CD4-positive, alpha-beta memory T cell (primary cell): ENCODE measurements at regions not wholly inside any gene's neighbourhood (a gene's known extent, or its start where the extent isn't known, plus 50 kb on each side); places are given as distances from the start of the nearest gene placed in this dataset.
"Not testable (repeated sequence)": the region's sequence is repeated elsewhere in the genome, so short reads cannot be mapped to it uniquely, and the experiment has no call there.

ENCODE experiments used
- CTCF ChIA-PET: fragments of 350-600 bp; sonication (Branson Sonifier 250); formaldehyde crosslinking; loops from one replicate; lab custom pipeline; 2021; ENCODE audit warnings: inconsistent platforms; ENCODE audit not compliant: partially characterized antibody; lab: Charles Lee
- POLR2A ChIA-PET: fragments of 350-600 bp; sonication (Branson Sonifier 250); formaldehyde crosslinking; loops from one replicate; lab custom pipeline; 2021; ENCODE audit not compliant: partially characterized antibody; lab: Charles Lee
- DNase-seq, 5 donors: peaks; one replicate each; pipeline versions ENCODE4 v3.0.0 to v3.0.0-alpha.2; 2020 to 2022; ENCODE audit warnings: mixed read lengths in 1 of 5
- H3K27ac ChIP-seq: one replicate; pipeline ENCODE4 v1.7.0; 2013; ENCODE audit warnings: low read depth, low read length
- H3K27me3 ChIP-seq: 2 replicates; pipeline ENCODE4 v1.7.0; 2013; ENCODE audit warnings: mild to moderate bottlenecking, low read length, moderate library complexity; ENCODE audit not compliant: insufficient read depth
- H3K36me3 ChIP-seq: 2 replicates; pipeline ENCODE4 v1.7.0; 2013; ENCODE audit warnings: mild to moderate bottlenecking, low read length, moderate library complexity; ENCODE audit not compliant: insufficient read depth
- H3K4me1 ChIP-seq: 2 replicates; pipeline ENCODE4 v1.7.0; 2013; ENCODE audit warnings: mild to moderate bottlenecking, low read length, moderate library complexity; ENCODE audit not compliant: insufficient read depth
- H3K4me3 ChIP-seq, 2 donors: one replicate each; pipeline ENCODE4 v1.7.0; 2013; ENCODE audit warnings: low read length in 2 of 2, mild to moderate bottlenecking in 1 of 2
- H3K9me3 ChIP-seq, 2 donors: one replicate each; pipeline ENCODE4 v1.7.0; 2013; ENCODE audit warnings: low read length in 2 of 2, control low read depth in 1 of 2; ENCODE audit not compliant: control insufficient read depth in 1 of 2
- H3K27ac Mint-ChIP-seq, 7 donors: one replicate each; pipeline ENCODE4 v1.8.0; 2020 to 2021; ENCODE audit warnings: mixed read lengths in 7 of 7, mild to moderate bottlenecking in 6 of 7, inconsistent platforms in 3 of 7, moderate library complexity in 3 of 7
- H3K27me3 Mint-ChIP-seq, 2 donors: one replicate each; pipeline ENCODE4 v1.8.0; 2020 to 2021; ENCODE audit warnings: mixed read lengths in 2 of 2
- H3K36me3 Mint-ChIP-seq, 2 donors: one replicate each; pipeline ENCODE4 v1.8.0; 2020 to 2021; ENCODE audit warnings: mixed read lengths in 2 of 2, inconsistent platforms in 1 of 2, mild to moderate bottlenecking in 1 of 2
- H3K4me1 Mint-ChIP-seq, 4 donors: one replicate each; pipeline ENCODE4 v1.8.0; 2020 to 2021; ENCODE audit warnings: mixed read lengths in 4 of 4, mild to moderate bottlenecking in 1 of 4
- H3K4me3 Mint-ChIP-seq, 8 donors: one replicate each; pipeline ENCODE4 v1.8.0; 2020 to 2021; ENCODE audit warnings: mixed read lengths in 8 of 8, mild to moderate bottlenecking in 7 of 8, moderate library complexity in 6 of 8, inconsistent platforms in 3 of 8
- H3K9me3 Mint-ChIP-seq, 8 donors: one replicate each; pipeline ENCODE4 v1.8.0; 2020 to 2021; ENCODE audit warnings: mixed read lengths in 8 of 8, mild to moderate bottlenecking in 5 of 8, inconsistent platforms in 3 of 8, moderate library complexity in 1 of 8
- intact Hi-C: fragments of 100-400 bp; cut with micrococcal nuclease; formaldehyde crosslinking; loops from one replicate; pipeline ENCODE4 v1.15.1; 2023

DNA sequence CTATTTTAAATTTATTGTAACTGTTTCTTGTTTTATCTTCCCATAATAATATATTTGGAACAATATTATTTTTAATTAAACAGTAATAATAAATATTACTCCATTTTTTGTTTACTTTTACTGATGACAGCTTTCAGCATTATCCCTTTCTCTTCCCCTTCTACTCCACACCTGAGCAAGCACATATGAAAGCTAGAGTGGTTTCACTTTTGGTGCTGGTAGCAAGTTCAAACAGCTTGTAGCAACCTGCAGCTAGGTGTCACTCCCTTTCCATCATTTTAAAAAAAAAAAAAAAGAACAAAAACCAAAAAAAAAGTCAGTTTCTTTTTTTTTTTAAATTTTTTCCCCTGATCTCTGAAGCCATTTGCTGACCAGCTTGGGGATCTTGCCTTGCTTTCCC, 801.8 kb downstream of the CCDC85A start:
- Mint-ChIP-seq H3K27ac (no peak overlapping the region), H3K4me1 (no peaks in the 10 kb centered on the region), H3K27me3 (no peaks in the 10 kb centered on the region), H3K4me3 (no peak overlapping the region), H3K9me3 (peaks cover 0 to 30% (median 6%) of the 10 kb centered on the region in 8 donors), H3K36me3 (no peaks in the 10 kb centered on the region)
- intact Hi-C loops: no loop called here
- H3K4me1 ChIP-seq: no peaks in the 10 kb centered on the region
- ChIA-PET CTCF (interaction anchor here (0.9 kb wide), 1 partner anchor 19 kb away, joined by 3 read pairs; no protein-coding TSS in a partner anchor), POLR2A (no interaction called here)
- no peaks in the 10 kb centered on the region for H3K27me3 ChIP-seq
- no peaks in the 10 kb centered on the region for H3K9me3 ChIP-seq
- DNase-seq: no peak
- H3K27ac ChIP-seq: no peak overlapping the region
- H3K4me3 ChIP-seq: no peak overlapping the region
- no peaks in the 10 kb centered on the region for H3K36me3 ChIP-seq

DNA sequence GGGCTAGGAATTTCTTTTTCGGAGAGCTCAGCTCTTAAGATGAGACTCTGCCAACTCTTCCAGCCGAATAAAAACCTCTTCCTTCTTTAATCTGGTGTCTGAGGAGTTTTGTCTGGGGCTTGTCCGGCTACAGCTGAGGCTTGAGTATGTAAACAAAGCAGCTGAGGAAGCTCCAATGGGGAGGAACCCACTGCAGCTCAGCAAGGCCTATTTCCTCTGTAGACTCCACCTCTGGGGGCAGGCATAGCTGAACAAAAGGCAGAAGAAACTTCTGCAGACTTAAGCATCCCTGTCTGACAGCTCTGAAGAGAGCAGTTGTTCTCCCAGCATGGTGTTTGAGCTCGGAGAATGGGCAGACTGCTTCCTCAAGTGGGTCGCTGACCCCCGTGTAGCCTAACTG, 838.7 kb downstream of the CCDC85A start:
- ChIA-PET POLR2A (no interaction called here), CTCF (no interaction called here)
- DNase-seq: no peak
- H3K9me3 ChIP-seq: peaks cover 0 to 5% of the 10 kb centered on the region in 2 donors
- Mint-ChIP-seq H3K4me3 (peak overlapping the region in 1 of 8 donors; percentile 4), H3K9me3 (peaks cover 0 to 41% (median 20%) of the 10 kb centered on the region in 8 donors), H3K27me3 (no peaks in the 10 kb centered on the region), H3K27ac (no peak overlapping the region), H3K36me3 (no peaks in the 10 kb centered on the region), H3K4me1 (no peaks in the 10 kb centered on the region)
- H3K4me1 ChIP-seq: no peaks in the 10 kb centered on the region
- H3K36me3 ChIP-seq: no peaks in the 10 kb centered on the region
- no peak overlapping the region for H3K27ac ChIP-seq
- intact Hi-C loops: no loop called here
- H3K27me3 ChIP-seq: no peaks in the 10 kb centered on the region
- no peak overlapping the region for H3K4me3 ChIP-seq

DNA sequence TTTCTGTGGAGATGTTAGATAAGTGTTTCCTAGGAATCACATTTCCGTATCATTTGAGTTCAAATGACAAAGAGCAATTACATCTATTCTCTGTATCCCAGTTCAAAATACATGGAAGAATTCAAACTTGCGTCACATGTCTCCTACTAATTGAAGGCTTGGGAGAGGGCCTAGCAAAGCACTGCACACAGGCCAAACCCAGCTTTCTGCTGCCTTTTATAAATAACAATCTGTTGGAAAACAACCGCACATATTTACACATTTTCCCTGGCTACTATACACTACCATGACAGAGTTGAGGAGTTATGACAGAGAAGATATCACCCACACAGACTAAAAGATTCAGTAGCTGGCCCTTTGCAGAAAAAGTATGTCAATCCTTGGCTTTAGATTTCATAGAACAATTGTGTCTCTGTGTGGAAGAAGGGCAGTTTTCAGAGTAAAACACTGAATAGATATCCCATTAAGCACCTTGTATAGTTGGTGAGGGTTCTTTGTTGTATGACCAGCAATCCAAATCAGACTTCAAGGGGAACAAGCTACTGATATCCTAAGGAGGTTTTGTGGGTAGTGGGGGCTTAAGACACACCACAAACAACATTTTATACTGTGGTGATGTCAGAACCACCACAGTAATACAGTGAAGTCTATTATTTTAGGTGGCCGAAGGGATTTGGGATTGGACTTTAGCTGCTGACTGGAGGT, 861.3 kb downstream of the CCDC85A start:
- Histone ChIP-seq H3K9me3 (no peaks in the 10 kb centered on the region), H3K27me3 (no peaks in the 10 kb centered on the region), H3K27ac (no peak overlapping the region), H3K36me3 (no peaks in the 10 kb centered on the region), H3K4me3 (no peak overlapping the region), H3K4me1 (no peaks in the 10 kb centered on the region)
- Mint-ChIP-seq H3K4me3 (no peak overlapping the region), H3K36me3 (no peaks in the 10 kb centered on the region), H3K9me3 (peaks cover 3 to 20% (median 7%) of the 10 kb centered on the region in 8 donors), H3K27me3 (no peaks in the 10 kb centered on the region), H3K4me1 (no peaks in the 10 kb centered on the region), H3K27ac (no peak overlapping the region)
- POLR2A ChIA-PET: no interaction called here
- intact Hi-C loops: no loop called here
- no peak for DNase-seq
- CTCF ChIA-PET: no interaction called here

DNA sequence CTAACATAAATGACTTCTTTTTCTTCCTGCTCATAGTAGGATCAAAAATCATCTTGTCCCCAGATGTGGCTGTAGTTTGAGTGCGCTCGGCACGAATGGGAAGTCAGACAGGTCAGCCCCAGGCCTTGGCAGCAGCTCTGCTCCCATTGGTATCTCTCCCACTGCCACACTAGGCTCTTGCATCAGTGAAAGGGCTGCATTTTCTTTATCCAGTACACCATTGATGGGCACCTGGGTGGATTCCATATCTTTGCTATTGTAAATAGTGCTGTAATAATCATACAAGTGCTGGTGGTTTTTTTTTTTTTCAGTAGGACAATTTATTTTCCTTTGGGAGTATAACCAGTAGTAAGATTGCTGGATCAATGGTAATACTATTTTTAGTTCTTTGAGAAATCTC, 865.5 kb downstream of the CCDC85A start:
- Histone ChIP-seq H3K27me3 (no peaks in the 10 kb centered on the region), H3K36me3 (no peaks in the 10 kb centered on the region), H3K4me1 (no peaks in the 10 kb centered on the region), H3K9me3 (no peaks in the 10 kb centered on the region), H3K27ac (no peak overlapping the region), H3K4me3 (no peak overlapping the region)
- Mint-ChIP-seq H3K4me3 (no peak overlapping the region), H3K36me3 (no peaks in the 10 kb centered on the region), H3K9me3 (peaks cover 0 to 13% (median 4%) of the 10 kb centered on the region in 8 donors), H3K4me1 (no peaks in the 10 kb centered on the region), H3K27ac (no peak overlapping the region), H3K27me3 (no peaks in the 10 kb centered on the region)
- POLR2A ChIA-PET: no interaction called here
- CTCF ChIA-PET: no interaction called here
- intact Hi-C loops: no loop called here
- no peak for DNase-seq

DNA sequence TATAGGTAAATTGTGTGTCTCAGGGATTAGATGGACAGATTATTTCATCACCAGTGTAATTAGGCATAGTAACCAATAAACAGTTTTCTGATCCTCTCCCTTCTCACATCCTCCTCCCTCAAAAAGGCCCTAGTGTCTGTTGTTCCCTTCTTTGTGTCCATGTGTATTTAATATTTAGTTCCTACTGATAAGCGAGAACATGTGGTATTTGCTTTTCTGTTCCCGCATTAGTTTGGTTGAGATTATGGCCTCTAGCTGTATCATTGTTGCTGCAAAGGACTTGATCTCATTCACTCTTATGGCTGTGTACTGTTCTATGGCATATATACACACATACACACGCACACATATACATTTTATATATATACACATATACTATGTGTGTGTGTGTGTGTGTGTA, 866.2 kb downstream of the CCDC85A start:
- H3K27me3 ChIP-seq: no peaks in the 10 kb centered on the region
- H3K36me3 Mint-ChIP-seq: no peaks in the 10 kb centered on the region
- no peak overlapping the region for H3K27ac Mint-ChIP-seq
- peaks cover 1 to 13% (median 4%) of the 10 kb centered on the region in 8 donors for H3K9me3 Mint-ChIP-seq
- no peak overlapping the region for H3K4me3 Mint-ChIP-seq
- no peak overlapping the region for H3K27ac ChIP-seq
- intact Hi-C loops: no loop called here
- DNase-seq: no peak
- H3K27me3 Mint-ChIP-seq: no peaks in the 10 kb centered on the region
- H3K4me1 Mint-ChIP-seq: no peaks in the 10 kb centered on the region
- no peaks in the 10 kb centered on the region for H3K4me1 ChIP-seq
- no peaks in the 10 kb centered on the region for H3K36me3 ChIP-seq
- no peak overlapping the region for H3K4me3 ChIP-seq
- POLR2A ChIA-PET: no interaction called here
- CTCF ChIA-PET: no interaction called here
- no peaks in the 10 kb centered on the region for H3K9me3 ChIP-seq

DNA sequence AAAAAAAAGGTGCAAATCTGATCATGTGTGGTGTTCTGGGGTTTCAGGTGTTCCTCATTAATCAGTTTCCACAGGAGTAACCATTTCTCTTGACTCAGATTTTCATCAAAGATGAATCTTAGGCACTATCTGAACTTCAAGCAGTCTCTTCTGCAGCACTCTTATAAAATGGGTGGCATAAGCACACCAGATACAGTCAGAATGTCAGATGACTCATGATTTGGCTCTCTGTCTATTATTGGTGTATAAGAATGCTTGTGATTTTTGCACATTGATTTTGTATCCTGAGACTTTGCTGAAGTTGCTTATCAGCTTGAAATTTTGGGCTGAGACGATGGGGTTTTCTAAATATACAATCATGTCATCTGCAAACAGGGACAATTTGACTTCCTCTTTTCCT, 882.5 kb downstream of the CCDC85A start:
- H3K36me3 Mint-ChIP-seq, DNase-seq, H3K27me3 ChIP-seq, H3K36me3 ChIP-seq, CTCF ChIA-PET, H3K27ac Mint-ChIP-seq, POLR2A ChIA-PET, H3K4me3 Mint-ChIP-seq, H3K4me1 Mint-ChIP-seq, H3K27ac ChIP-seq, intact Hi-C loops, H3K4me3 ChIP-seq, H3K4me1 ChIP-seq, H3K9me3 ChIP-seq, H3K27me3 Mint-ChIP-seq: not testable (repeated sequence)
- H3K9me3 Mint-ChIP-seq: peaks cover 3 to 22% (median 10%) of the 10 kb centered on the region in 8 donors

DNA sequence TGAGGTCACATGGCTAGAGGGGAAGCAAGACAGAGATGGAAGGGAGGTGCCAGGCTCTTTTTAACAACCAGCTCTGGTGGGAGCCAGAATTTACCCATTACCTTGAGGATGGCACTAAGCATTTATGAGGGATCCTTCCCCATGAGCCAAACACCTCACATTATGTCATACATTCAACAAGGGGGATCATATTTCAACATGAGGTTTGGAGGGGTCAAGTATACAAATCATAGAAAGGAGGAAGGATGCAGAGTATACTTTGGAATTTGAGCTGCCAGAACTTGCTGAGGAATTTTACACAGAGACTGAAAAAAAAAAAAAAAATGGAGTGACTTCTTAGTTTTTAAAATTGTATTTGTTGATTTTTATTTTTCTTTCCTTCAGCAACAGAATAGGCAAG, 891.4 kb downstream of the CCDC85A start:
- Mint-ChIP-seq H3K4me3 (no peak overlapping the region), H3K9me3 (peaks cover 4 to 29% (median 15%) of the 10 kb centered on the region in 8 donors), H3K4me1 (no peaks in the 10 kb centered on the region), H3K27me3 (no peaks in the 10 kb centered on the region), H3K27ac (no peak overlapping the region), H3K36me3 (no peaks in the 10 kb centered on the region)
- no peak for DNase-seq
- H3K27ac ChIP-seq: no peak overlapping the region
- no peaks in the 10 kb centered on the region for H3K36me3 ChIP-seq
- H3K27me3 ChIP-seq: no peaks in the 10 kb centered on the region
- intact Hi-C loops: no loop called here
- no peaks in the 10 kb centered on the region for H3K4me1 ChIP-seq
- ChIA-PET CTCF (no interaction called here), POLR2A (no interaction called here)
- H3K9me3 ChIP-seq: no peaks in the 10 kb centered on the region
- H3K4me3 ChIP-seq: no peak overlapping the region
